Esophagus muscularis mucosa (tissue), 4 donors: ENCODE measurements at regions not wholly inside any gene's neighbourhood (a gene's known extent, or its start where the extent isn't known, plus 50 kb on each side); places are given as distances from the start of the nearest gene placed in this dataset.

Source experiments
- DNase-seq: peaks from one replicate; pipeline ENCODE4 v3.0.0-alpha.2; 2017; ENCODE audit errors: extremely low spot score
- H3K27ac ChIP-seq, 4 donors: fragments of 200-600 bp; sonication (generic); replicated peaks in 1 of 4; 1 replicate in 3 of 4; 2 replicates in 1 of 4; pipeline ENCODE4 v1.5.1; 2016 to 2019; ENCODE audit warnings: mild to moderate bottlenecking in 1 of 4
- H3K27me3 ChIP-seq, 4 donors: fragments of 200-600 bp; sonication (generic); one replicate each; pipeline versions ENCODE4 v1.5.1 to v1.6.0; 2016 to 2019
- H3K36me3 ChIP-seq, 4 donors: fragments of 200-600 bp; sonication (generic); one replicate each; pipeline ENCODE4 v1.5.1; 2016 to 2019
- H3K4me1 ChIP-seq, 4 donors: fragments of 200-600 bp; sonication (generic); one replicate each; pipeline ENCODE4 v1.5.1; 2016 to 2019
- H3K4me3 ChIP-seq, 4 donors: fragments of 200-600 bp; sonication (generic); 1 replicate in 2 of 4; 2 replicates in 2 of 4; pipeline ENCODE4 v1.5.1; 2016 to 2019; ENCODE audit warnings: mild to moderate bottlenecking in 4 of 4, moderate library complexity in 1 of 4
- H3K9me3 ChIP-seq, 4 donors: fragments of 200-600 bp; sonication (generic); 1 replicate in 3 of 4; 2 replicates in 1 of 4; pipeline ENCODE4 v1.5.1; 2016 to 2019
- EP300 ChIP-seq: sonication (generic); formaldehyde crosslinking; IDR thresholded peaks from one replicate; pipeline ENCODE4 v1.6.1; 2017; ENCODE audit warnings: antibody characterized with exemption
- POLR2A ChIP-seq: fragments of 450-650 bp; IDR thresholded peaks from one replicate; pipeline ENCODE4 v1.6.1; 2017; ENCODE audit warnings: antibody characterized with exemption, moderate library complexity, mild to moderate bottlenecking, low read depth
- POLR2AphosphoS5 ChIP-seq, 2 donors: sonication (generic); formaldehyde crosslinking; IDR thresholded peaks; one replicate each; pipeline ENCODE4 v1.6.1; 2017; ENCODE audit warnings: antibody characterized with exemption in 2 of 2
- WGBS: methylation state at CpG from one replicate; pipeline ENCODE4 v1.1.5; 2018; 5-methylcytosine and 5-hydroxymethylcytosine counted together
- intact Hi-C: fragments of 100-400 bp; cut with DNase I; formaldehyde crosslinking; loops from one replicate; pipeline ENCODE4 v1.15.1; 2023
- TF ChIP-seq, protein P1 (sequence below), 3 experiments: fragments of 200-600 bp in 2 of 3; fragments of 450-650 bp in 1 of 3; sonication (generic) in 2 of 3; IDR thresholded peaks; one replicate each; pipeline ENCODE4 v1.5.1; 2017 to 2019; ENCODE audit warnings: antibody characterized with exemption in 3 of 3, mild to moderate bottlenecking in 2 of 3, moderate library complexity in 1 of 3

DNA sequence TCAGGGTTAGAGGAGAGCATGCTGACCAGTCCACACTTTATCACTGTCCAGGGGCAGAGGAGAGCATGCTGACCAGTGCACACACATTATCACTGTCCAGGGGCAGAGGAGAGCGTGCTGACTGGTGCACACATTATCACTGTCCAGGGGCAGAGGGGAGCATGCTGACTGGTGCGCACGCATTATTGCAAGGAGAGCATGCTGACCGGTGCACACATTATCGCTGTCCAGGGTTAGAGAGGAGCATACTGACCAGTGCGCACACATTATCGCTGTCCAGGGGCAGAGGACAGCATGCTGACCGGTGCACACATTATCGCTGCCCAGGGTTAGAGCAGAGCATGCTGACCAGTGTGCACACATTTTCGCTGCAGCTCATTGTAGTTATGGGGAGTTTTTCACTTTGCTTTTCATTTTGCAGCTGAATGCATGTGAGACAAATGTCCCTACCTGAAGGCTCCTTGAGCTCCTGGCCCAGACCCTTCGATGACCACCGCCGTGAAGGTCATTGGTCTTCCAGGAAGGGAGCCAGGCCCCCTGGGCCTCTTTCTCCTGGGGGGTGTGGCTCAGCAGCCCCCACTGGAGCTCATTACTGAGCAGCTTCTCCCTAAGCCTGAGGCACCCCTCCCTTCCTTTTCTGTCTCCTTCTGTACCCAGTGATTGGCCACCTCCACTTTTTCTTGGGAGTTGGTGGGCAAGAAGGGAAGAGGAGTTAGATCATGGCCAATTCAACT lies 178.8 kb upstream of the AFDN start:
- Histone ChIP-seq H3K9me3 (no peaks in the 10 kb centered on the region), H3K36me3 (no peaks in the 10 kb centered on the region), H3K4me3 (no peak overlapping the region), H3K27ac (no peak overlapping the region), H3K27me3 (peaks cover 0 to 30% (median 2%) of the 10 kb centered on the region in 4 donors), H3K4me1 (peaks cover 0 to 8% (median 0%) of the 10 kb centered on the region in 4 donors)
- TF ChIP-seq EP300: no peak
- TF ChIP-seq, protein P1, sequence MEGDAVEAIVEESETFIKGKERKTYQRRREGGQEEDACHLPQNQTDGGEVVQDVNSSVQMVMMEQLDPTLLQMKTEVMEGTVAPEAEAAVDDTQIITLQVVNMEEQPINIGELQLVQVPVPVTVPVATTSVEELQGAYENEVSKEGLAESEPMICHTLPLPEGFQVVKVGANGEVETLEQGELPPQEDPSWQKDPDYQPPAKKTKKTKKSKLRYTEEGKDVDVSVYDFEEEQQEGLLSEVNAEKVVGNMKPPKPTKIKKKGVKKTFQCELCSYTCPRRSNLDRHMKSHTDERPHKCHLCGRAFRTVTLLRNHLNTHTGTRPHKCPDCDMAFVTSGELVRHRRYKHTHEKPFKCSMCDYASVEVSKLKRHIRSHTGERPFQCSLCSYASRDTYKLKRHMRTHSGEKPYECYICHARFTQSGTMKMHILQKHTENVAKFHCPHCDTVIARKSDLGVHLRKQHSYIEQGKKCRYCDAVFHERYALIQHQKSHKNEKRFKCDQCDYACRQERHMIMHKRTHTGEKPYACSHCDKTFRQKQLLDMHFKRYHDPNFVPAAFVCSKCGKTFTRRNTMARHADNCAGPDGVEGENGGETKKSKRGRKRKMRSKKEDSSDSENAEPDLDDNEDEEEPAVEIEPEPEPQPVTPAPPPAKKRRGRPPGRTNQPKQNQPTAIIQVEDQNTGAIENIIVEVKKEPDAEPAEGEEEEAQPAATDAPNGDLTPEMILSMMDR (IDR thresholded peaks at IDR 0.05): no peak
- no peak for TF ChIP-seq POLR2A
- TF ChIP-seq POLR2AphosphoS5 (IDR thresholded peaks at IDR 0.05): no peak
- no peak for DNase-seq
- intact Hi-C loops: no loop called here
- WGBS: 95% methylated on average over 12 of the region's 13 CpGs

DNA sequence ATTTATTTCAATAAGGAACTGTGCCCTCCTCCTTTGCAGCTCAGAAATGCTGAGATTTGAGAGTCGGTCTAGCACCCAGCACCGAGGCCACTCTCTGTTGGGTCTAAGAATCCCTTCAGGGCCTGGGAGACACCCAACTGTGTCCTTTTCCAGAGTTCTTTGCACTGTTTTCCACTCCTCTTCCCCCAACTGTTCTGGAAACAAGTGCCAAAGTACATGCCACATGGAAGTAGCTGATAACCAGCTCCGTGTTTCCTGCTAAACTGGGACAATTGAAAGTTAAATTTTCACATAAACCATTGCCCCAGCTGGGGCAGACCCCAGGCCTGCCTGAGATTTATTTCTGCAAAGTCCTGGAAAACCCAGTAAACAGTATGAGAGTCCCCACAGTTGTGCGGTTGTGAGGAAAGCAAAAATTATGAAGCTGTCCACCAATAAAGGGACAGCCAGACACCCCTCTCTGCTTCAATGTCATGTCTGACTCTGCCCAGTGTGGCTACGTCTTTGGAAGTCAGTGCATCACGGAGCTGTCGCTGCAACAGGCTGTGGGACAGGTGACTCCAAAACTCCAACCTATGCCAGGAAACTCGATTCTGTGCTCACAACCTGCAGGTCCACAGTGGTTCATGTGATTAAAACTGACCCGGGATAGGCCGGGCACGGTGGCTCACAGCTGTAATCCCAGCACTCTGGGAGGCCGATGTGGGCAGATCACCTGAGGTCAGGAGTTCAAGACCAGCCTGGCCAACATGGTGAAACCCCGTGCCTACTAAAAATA lies 178.0 kb upstream of the AFDN start:
- Histone ChIP-seq H3K27me3 (peaks cover 0 to 30% (median 2%) of the 10 kb centered on the region in 4 donors), H3K36me3 (no peaks in the 10 kb centered on the region), H3K4me1 (peaks cover 0 to 8% (median 0%) of the 10 kb centered on the region in 4 donors), H3K9me3 (no peaks in the 10 kb centered on the region), H3K27ac (no peak overlapping the region), H3K4me3 (no peak overlapping the region)
- intact Hi-C loops: no loop called here
- DNase-seq: no peak
- TF ChIP-seq POLR2AphosphoS5 (IDR thresholded peaks at IDR 0.05): no peak
- TF ChIP-seq POLR2A: no peak
- 93% methylated on average over 8 of the region's 13 CpGs for WGBS

- no peaks in the 10 kb centered on the region for H3K9me3 ChIP-seq
- TF ChIP-seq, protein P1 (IDR thresholded peaks at IDR 0.05): no peak
- TF ChIP-seq POLR2A (no peak), EP300 (no peak)
- intact Hi-C loops: no loop called here
- 94% methylated on average over 8 of the region's 8 CpGs for WGBS
- H3K4me3 ChIP-seq: no peak overlapping the region
- H3K36me3 ChIP-seq: no peaks in the 10 kb centered on the region
- no peak for DNase-seq
- H3K27ac ChIP-seq: no peak overlapping the region
- peaks cover 0 to 8% (median 0%) of the 10 kb centered on the region in 4 donors for H3K4me1 ChIP-seq
- peaks cover 0 to 30% (median 2%) of the 10 kb centered on the region in 4 donors for H3K27me3 ChIP-seq
Measured at GRCh38 chr6:167649476-167649875, 177.2 kb upstream of the AFDN start.

DNA sequence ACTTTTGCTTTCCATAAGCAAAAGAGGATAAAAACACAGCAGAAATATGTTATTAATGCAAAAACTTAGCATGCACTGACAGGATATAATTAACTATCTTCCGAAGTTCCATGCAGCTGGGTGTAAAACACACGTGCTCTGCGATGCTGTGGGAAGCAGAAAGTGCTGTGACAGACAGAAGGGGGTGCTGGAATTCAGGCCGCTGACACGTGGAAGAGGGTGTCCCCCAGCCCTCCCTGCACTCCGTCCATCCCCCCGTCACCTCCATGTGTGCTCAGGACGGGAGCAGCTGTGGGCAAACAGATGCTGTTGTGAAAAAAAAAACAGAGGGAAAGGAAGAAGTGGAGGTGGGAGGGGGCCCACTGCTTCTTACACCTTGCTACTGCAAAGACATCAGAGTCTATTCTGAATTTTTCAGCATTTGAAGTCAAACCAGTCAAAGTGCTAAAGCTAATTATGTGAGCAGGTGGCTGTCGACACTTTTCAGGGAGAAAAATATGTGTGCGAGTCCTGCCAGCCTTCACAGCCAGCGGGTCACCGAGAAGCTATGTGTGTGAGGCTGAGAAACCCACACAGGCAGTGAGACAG lies 175.9 kb upstream of the AFDN start:
- no peaks in the 10 kb centered on the region for H3K36me3 ChIP-seq
- peaks cover 0 to 26% (median 2%) of the 10 kb centered on the region in 4 donors for H3K27me3 ChIP-seq
- H3K27ac ChIP-seq: no peak overlapping the region
- 37% methylated on average over 12 of the region's 12 CpGs for WGBS
- no peak for DNase-seq
- H3K9me3 ChIP-seq: no peaks in the 10 kb centered on the region
- intact Hi-C loops: no loop called here
- peaks cover 0 to 8% (median 0%) of the 10 kb centered on the region in 4 donors for H3K4me1 ChIP-seq
- H3K4me3 ChIP-seq: no peak overlapping the region
- no peak for TF ChIP-seq POLR2AphosphoS5 (IDR thresholded peaks at IDR 0.05)
- no peak for TF ChIP-seq POLR2A
- TF ChIP-seq, protein P1 (IDR thresholded peaks at IDR 0.05): no peak
